ENCODE measurements at regions not wholly inside any gene's neighbourhood (a gene's known extent, or its start where the extent isn't known, plus 50 kb on each side); places are given as distances from the start of the nearest gene placed in this dataset.
"Not testable (repeated sequence)": the region's sequence is repeated elsewhere in the genome, so short reads cannot be mapped to it uniquely, and the experiment has no call there.

GRCh38 chr9:105000529-105000928 is 72.6 kb upstream of the ABCA1 start:
- not testable (repeated sequence) for H3K27ac Mint-ChIP-seq; H2AFZ ChIP-seq; H3K36me3 ChIP-seq (ENCODE audit: insufficient read depth); H3K27ac ChIP-seq (ENCODE audit: low read depth); H3K36me3 Mint-ChIP-seq (ENCODE audit: low read depth); H3K79me2 ChIP-seq (replicated peaks; ENCODE audit: insufficient read depth); H3K4me2 ChIP-seq; H3K27me3 Mint-ChIP-seq (ENCODE audit: insufficient read depth, low read depth, poor library complexity); DNase-seq (ENCODE audit: low spot score); H3K4me1 ChIP-seq (ENCODE audit: insufficient read depth); H3K4me3 ChIP-seq; H3K4me3 Mint-ChIP-seq; H3K9me2 ChIP-seq (ENCODE audit: insufficient read depth); H3K27me3 ChIP-seq (ENCODE audit: insufficient read depth); H3F3A ChIP-seq (replicated peaks; ENCODE audit: low read depth); ATAC-seq; H4K20me1 ChIP-seq (replicated peaks; ENCODE audit: insufficient read depth); H3K9me3 Mint-ChIP-seq
- peaks cover 21% of the 10 kb centered on the region for H3K4me1 Mint-ChIP-seq

- Histone ChIP-seq H3K4me1 (ENCODE audit: insufficient read depth) (no peaks in the 10 kb centered on the region), H3K27me3 (ENCODE audit: insufficient read depth) (no peaks in the 10 kb centered on the region), H3K27ac (ENCODE audit: low read depth) (0 out of 2 replicates have a peak overlapping the region, but pooled peaks have one; percentile 27), H2AFZ (no peak overlapping the region), H3F3A (replicated peaks; ENCODE audit: low read depth) (no peaks in the 10 kb centered on the region), H3K4me3 (no peak overlapping the region), H3K36me3 (ENCODE audit: insufficient read depth) (no peaks in the 10 kb centered on the region), H3K9me2 (ENCODE audit: insufficient read depth) (no peaks in the 10 kb centered on the region), H3K4me2 (no peak overlapping the region), H3K79me2 (replicated peaks; ENCODE audit: insufficient read depth) (no peaks in the 10 kb centered on the region), H4K20me1 (replicated peaks; ENCODE audit: insufficient read depth) (no peaks in the 10 kb centered on the region)
- Mint-ChIP-seq H3K27ac (no peak overlapping the region), H3K4me3 (no peak overlapping the region), H3K27me3 (ENCODE audit: insufficient read depth, low read depth, poor library complexity) (no peaks in the 10 kb centered on the region), H3K36me3 (ENCODE audit: low read depth) (no peaks in the 10 kb centered on the region), H3K9me3 (no peaks in the 10 kb centered on the region), H3K4me1 (peaks cover 4% of the 10 kb centered on the region; the same call in 2 of the 3 replicates)
- no peak; the same call in 2 of the 3 replicates for ATAC-seq
- no peak for DNase-seq (ENCODE audit: low spot score)
- no peak for TF ChIP-seq POLR2AphosphoS5 (IDR thresholded peaks at IDR 0.05; ENCODE audit: low read depth)
- TF ChIP-seq CTCF (conservative IDR thresholded peaks at IDR 0.05; ENCODE audit: low read depth in 2 of 2), result no peak
- TF ChIP-seq STAT1 (IDR thresholded peaks at IDR 0.05; ENCODE audit: unreplicated experiment), result no peak
- no peak for TF ChIP-seq REST (IDR thresholded peaks at IDR 0.05; ENCODE audit: unreplicated experiment)
- TF ChIP-seq ETS1 (IDR thresholded peaks at IDR 0.05), result no peak
- TF ChIP-seq JUNB (IDR thresholded peaks at IDR 0.05; ENCODE audit: unreplicated experiment), result no peak
- TF ChIP-seq EZH2phosphoT487 (IDR thresholded peaks at IDR 0.05; ENCODE audit: unreplicated experiment), result no peak
- no peak for TF ChIP-seq NANOG (IDR thresholded peaks at IDR 0.05; ENCODE audit: borderline replicate concordance)
- no peak for TF ChIP-seq ZNF462 (CRISPR knock-in tag; IDR thresholded peaks at IDR 0.05)
Observed at GRCh38 chr9:105004466-105005090, 76.6 kb upstream of the ABCA1 start.
